ENCODE measurements at regions not wholly inside any gene's neighbourhood (a gene's known extent, or its start where the extent isn't known, plus 50 kb on each side); places are given as distances from the start of the nearest gene placed in this dataset.

DNA sequence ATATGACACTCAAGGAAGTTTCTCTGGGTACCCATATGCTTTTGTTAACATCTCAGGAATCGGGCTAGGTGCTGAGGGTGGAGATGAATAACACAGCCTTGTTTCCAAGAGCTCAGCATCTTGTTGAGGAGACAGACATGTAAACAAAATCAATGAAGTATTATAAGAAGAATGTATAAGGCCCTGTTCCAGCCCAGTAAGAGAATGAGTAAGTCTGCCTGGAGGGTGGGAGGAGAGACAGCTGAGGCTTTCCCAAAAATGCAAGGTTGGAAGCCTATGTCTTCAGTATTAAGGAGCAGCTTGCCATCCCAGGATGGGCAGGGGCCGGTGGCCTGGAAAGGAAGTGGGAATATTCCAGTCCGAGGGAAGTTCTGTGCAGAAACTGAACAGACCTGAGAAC, 615.3 kb upstream of the BTBD3 start:
- TF ChIP-seq POLR2A (IDR thresholded peaks at IDR 0.05) (no peak), CTCF (IDR thresholded peaks at IDR 0.05) (no peak)
- intact Hi-C loops (cut with DNase I; ENCODE audit: low total_unique reads): no loop called here
- H3K4me3 ChIP-seq: no peak overlapping the region
- no peaks in the 10 kb centered on the region for H3K9me3 ChIP-seq
- H3K27ac ChIP-seq: no peak overlapping the region
- H3K27me3 ChIP-seq: no peaks in the 10 kb centered on the region
- H3K36me3 ChIP-seq: no peaks in the 10 kb centered on the region
- H3K4me1 ChIP-seq: no peaks in the 10 kb centered on the region
- no peak for DNase-seq

DNA sequence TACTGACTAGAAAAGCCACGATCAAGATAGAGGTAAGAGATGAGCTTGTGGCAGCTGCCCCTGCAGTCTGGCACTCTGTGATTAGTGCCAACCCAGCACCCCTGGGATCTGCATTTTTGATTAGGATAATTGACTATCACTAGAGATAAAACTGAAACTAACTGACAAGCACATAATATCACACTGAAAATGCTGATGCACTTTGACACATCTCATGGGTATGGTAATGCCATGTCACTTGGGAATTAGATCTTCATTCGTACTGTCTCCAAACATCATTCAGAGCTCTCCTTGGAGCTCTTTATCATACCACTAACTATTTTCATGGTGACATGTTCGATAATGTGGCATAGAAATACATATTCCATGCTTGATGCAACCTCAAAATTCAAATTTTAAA, 612.9 kb upstream of the BTBD3 start:
- no peak overlapping the region for H3K4me3 ChIP-seq
- no peaks in the 10 kb centered on the region for H3K4me1 ChIP-seq
- no peak for DNase-seq
- no peaks in the 10 kb centered on the region for H3K9me3 ChIP-seq
- no peak overlapping the region for H3K27ac ChIP-seq
- H3K36me3 ChIP-seq: no peaks in the 10 kb centered on the region
- no peak for TF ChIP-seq CTCF (IDR thresholded peaks at IDR 0.05)
- TF ChIP-seq POLR2A (IDR thresholded peaks at IDR 0.05): no peak
- intact Hi-C loops (cut with DNase I; ENCODE audit: low total_unique reads): no loop called here
- H3K27me3 ChIP-seq: no peaks in the 10 kb centered on the region

GRCh38 chr20:11305406-11305805, 612.3 kb upstream of the BTBD3 start:
- no peak for DNase-seq
- Histone ChIP-seq H3K27me3 (no peaks in the 10 kb centered on the region), H3K4me3 (no peak overlapping the region), H3K27ac (no peak overlapping the region), H3K36me3 (no peaks in the 10 kb centered on the region), H3K9me3 (no peaks in the 10 kb centered on the region), H3K4me1 (no peaks in the 10 kb centered on the region)
- intact Hi-C loops (cut with DNase I; ENCODE audit: low total_unique reads): no loop called here
- TF ChIP-seq POLR2A (IDR thresholded peaks at IDR 0.05) (no peak), CTCF (IDR thresholded peaks at IDR 0.05) (no peak)

- DNase-seq: no peak
Measured at GRCh38 chr20:11311659-11312224, 606.0 kb upstream of the BTBD3 start.

DNA sequence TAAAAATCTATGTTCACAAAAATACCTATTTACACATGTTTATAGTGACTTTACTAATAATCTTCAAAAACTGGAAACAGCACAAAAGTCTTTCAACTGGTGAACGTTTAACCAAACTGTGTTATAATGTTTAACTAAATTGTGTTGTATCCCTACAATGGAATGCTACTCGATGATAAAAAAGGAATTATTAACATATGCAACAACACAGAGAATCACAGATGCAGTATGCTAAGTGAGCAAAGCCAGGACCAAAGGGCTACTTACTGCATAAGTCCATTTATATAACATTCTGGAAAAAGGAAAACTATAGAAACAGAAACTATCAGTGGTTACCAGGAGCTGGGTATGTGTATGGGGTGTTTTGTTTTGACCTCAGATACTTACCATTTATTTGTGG, 602.2 kb upstream of the BTBD3 start:
- no peak for DNase-seq
- Histone ChIP-seq H3K36me3 (no peaks in the 10 kb centered on the region), H3K27me3 (no peaks in the 10 kb centered on the region), H3K9me3 (no peaks in the 10 kb centered on the region), H3K4me3 (no peak overlapping the region), H3K27ac (no peak overlapping the region), H3K4me1 (no peaks in the 10 kb centered on the region)
- TF ChIP-seq POLR2A (IDR thresholded peaks at IDR 0.05) (no peak), CTCF (IDR thresholded peaks at IDR 0.05) (no peak)
- intact Hi-C loops (cut with DNase I; ENCODE audit: low total_unique reads): no loop called here

More at GRCh38 chr20:11311659-11312224, 606.0 kb upstream of the BTBD3 start:
- intact Hi-C loops (cut with DNase I; ENCODE audit: low total_unique reads): no loop called here
- no peak overlapping the region for H3K27ac ChIP-seq
- H3K36me3 ChIP-seq: no peaks in the 10 kb centered on the region
- TF ChIP-seq CTCF (IDR thresholded peaks at IDR 0.05) (no peak), POLR2A (IDR thresholded peaks at IDR 0.05) (no peak)
- H3K9me3 ChIP-seq: no peaks in the 10 kb centered on the region
- H3K27me3 ChIP-seq: no peaks in the 10 kb centered on the region
- H3K4me3 ChIP-seq: no peak overlapping the region
- H3K4me1 ChIP-seq: no peaks in the 10 kb centered on the region

Measured in uterus (tissue), 3 donors.